H9 (cell line): ENCODE measurements at regions not wholly inside any gene's neighbourhood (a gene's known extent, or its start where the extent isn't known, plus 50 kb on each side); places are given as distances from the start of the nearest gene placed in this dataset.

Source experiments
- DNase-seq: peaks from one replicate; pipeline ENCODE4 v3.0.0-alpha.2; 2017
- H2AFZ ChIP-seq: one replicate; pipeline ENCODE4 v1.6.1; 2013; ENCODE audit warnings: mild to moderate bottlenecking, low read length, control low read depth, moderate library complexity
- H2AK5ac ChIP-seq: 2 replicates; pipeline ENCODE4 v1.6.1; 2013; ENCODE audit warnings: low read length, control low read depth, mixed read lengths; ENCODE audit not compliant: insufficient read length
- H2BK120ac ChIP-seq: one replicate; pipeline ENCODE4 v1.6.1; 2013; ENCODE audit warnings: low read depth, mild to moderate bottlenecking, low read length, control low read depth, inconsistent platforms; ENCODE audit not compliant: poor library complexity, severe bottlenecking
- H2BK12ac ChIP-seq: 2 replicates; pipeline ENCODE4 v1.6.1; 2013; ENCODE audit warnings: low read length, control low read depth, mixed read lengths, low read depth; ENCODE audit not compliant: insufficient read length
- H2BK15ac ChIP-seq: 2 replicates; pipeline ENCODE4 v1.6.1; 2013; ENCODE audit warnings: low read depth, low read length, control low read depth
- H2BK20ac ChIP-seq: one replicate; pipeline ENCODE4 v1.6.1; 2013; ENCODE audit warnings: low read depth, mild to moderate bottlenecking, low read length, control low read depth, inconsistent platforms; ENCODE audit not compliant: poor library complexity, severe bottlenecking
- H2BK5ac ChIP-seq: 2 replicates; pipeline ENCODE4 v1.6.1; 2013; ENCODE audit warnings: low read length, control low read depth, mixed read lengths; ENCODE audit not compliant: insufficient read length
- H3K14ac ChIP-seq: 2 replicates; pipeline ENCODE4 v1.6.1; 2013; ENCODE audit warnings: low read length, control low read depth; ENCODE audit not compliant: insufficient read depth
- H3K18ac ChIP-seq: 2 replicates; pipeline ENCODE4 v1.6.1; 2013; ENCODE audit warnings: low read depth, mild to moderate bottlenecking, mixed read lengths, low read length, control low read depth; ENCODE audit not compliant: insufficient read length
- H3K23ac ChIP-seq: 2 replicates; pipeline ENCODE4 v1.6.1; 2013; ENCODE audit warnings: low read length, control low read depth, mixed read lengths, low read depth; ENCODE audit not compliant: insufficient read length
- H3K23me2 ChIP-seq: 2 replicates; pipeline ENCODE4 v1.6.1; 2013; ENCODE audit warnings: low read depth, mild to moderate bottlenecking, mixed read lengths, low read length, control low read depth; ENCODE audit not compliant: insufficient read length, poor library complexity, severe bottlenecking
- H3K27ac ChIP-seq: 2 replicates; pipeline ENCODE4 v1.5.1; 2013; ENCODE audit warnings: low read length, control low read depth, mixed read lengths, low read depth; ENCODE audit not compliant: insufficient read length
- H3K27me3 ChIP-seq: 2 replicates; pipeline ENCODE4 v1.6.1; 2013; ENCODE audit warnings: low read length, control low read depth, inconsistent platforms; ENCODE audit not compliant: insufficient read depth
- H3K4ac ChIP-seq: 2 replicates; pipeline ENCODE4 v1.6.1; 2013; ENCODE audit warnings: low read depth, mild to moderate bottlenecking, control low read depth, inconsistent platforms, low read length, moderate library complexity
- H3K4me1 ChIP-seq: 2 replicates; pipeline ENCODE4 v1.6.1; 2013; ENCODE audit warnings: low read length, control low read depth, inconsistent platforms; ENCODE audit not compliant: insufficient read depth
- H3K4me2 ChIP-seq: 2 replicates; pipeline ENCODE4 v1.6.1; 2013; ENCODE audit warnings: low read length, control low read depth, mixed read lengths; ENCODE audit not compliant: insufficient read length, insufficient read depth
- H3K56ac ChIP-seq: 2 replicates; pipeline ENCODE4 v1.6.1; 2013; ENCODE audit warnings: low read depth, mild to moderate bottlenecking, mixed read lengths, low read length, control low read depth; ENCODE audit not compliant: insufficient read length
- H3K79me1 ChIP-seq: 2 replicates; pipeline ENCODE4 v1.6.1; 2013; ENCODE audit warnings: low read depth, mild to moderate bottlenecking, moderate library complexity, low read length, control low read depth, inconsistent platforms; ENCODE audit not compliant: insufficient read depth, poor library complexity, severe bottlenecking
- H3K79me2 ChIP-seq: 2 replicates; pipeline ENCODE4 v1.6.1; 2013; ENCODE audit warnings: low read length, control low read depth, inconsistent platforms; ENCODE audit not compliant: insufficient read depth
- H3K9ac ChIP-seq: 2 replicates; pipeline ENCODE4 v1.6.1; 2013; ENCODE audit warnings: low read length, control low read depth, mixed read lengths; ENCODE audit not compliant: insufficient read length; ENCODE audit errors: extremely low read depth
- H3K9me3 ChIP-seq: one replicate; pipeline ENCODE4 v1.6.1; 2013; ENCODE audit warnings: low read depth, low read length, inconsistent platforms; ENCODE audit not compliant: control insufficient read depth
- H3T11ph ChIP-seq: one replicate; pipeline ENCODE4 v1.6.1; 2013; ENCODE audit warnings: mild to moderate bottlenecking, low read length, control low read depth, inconsistent platforms
- H4K20me1 ChIP-seq: one replicate; pipeline ENCODE4 v1.6.1; 2013; ENCODE audit not compliant: control insufficient read depth, insufficient read length, insufficient read depth
- H4K5ac ChIP-seq: 2 replicates; pipeline ENCODE4 v1.6.1; 2013; ENCODE audit warnings: low read depth, mild to moderate bottlenecking, mixed read lengths, low read length, control low read depth; ENCODE audit not compliant: insufficient read length
- H4K8ac ChIP-seq: replicated peaks from 2 replicates; pipeline ENCODE4 v1.6.1; 2013; ENCODE audit warnings: low read length, control low read depth, mixed read lengths, low read depth; ENCODE audit not compliant: insufficient read length
- H4K91ac ChIP-seq: 2 replicates; pipeline ENCODE4 v1.6.1; 2013; ENCODE audit warnings: low read depth, mild to moderate bottlenecking, moderate library complexity, mixed read lengths, low read length, control low read depth; ENCODE audit not compliant: insufficient read length
- H3K27ac Mint-ChIP-seq, 3 experiments: 2 replicates in 2 of 3; 3 replicates in 1 of 3; pipeline ENCODE4 v1.8.0; 2020 to 2021; ENCODE audit warnings: mixed read lengths in 3 of 3, mild to moderate bottlenecking in 1 of 3, moderate library complexity in 1 of 3
- H3K27me3 Mint-ChIP-seq: 2 replicates; pipeline ENCODE4 v1.8.0; 2021; ENCODE audit warnings: low read depth, mild to moderate bottlenecking, moderate library complexity, mixed read lengths
- H3K36me3 Mint-ChIP-seq, 3 experiments: 2 replicates in 2 of 3; 3 replicates in 1 of 3; pipeline ENCODE4 v1.8.0; 2020 to 2021; ENCODE audit warnings: low read depth in 3 of 3, mixed read lengths in 3 of 3; ENCODE audit not compliant: insufficient read depth in 1 of 3
- H3K4me1 Mint-ChIP-seq, 2 experiments: 2 replicates each; pipeline ENCODE4 v1.8.0; 2020; ENCODE audit warnings: mixed read lengths in 2 of 2
- H3K4me3 Mint-ChIP-seq, 2 experiments: 2 replicates in 1 of 2; 3 replicates in 1 of 2; pipeline ENCODE4 v1.8.0; 2020 to 2021; ENCODE audit warnings: mild to moderate bottlenecking in 2 of 2, mixed read lengths in 2 of 2, moderate library complexity in 1 of 2
- H3K9me3 Mint-ChIP-seq, 2 experiments: 2 replicates in 1 of 2; 3 replicates in 1 of 2; pipeline ENCODE4 v1.8.0; 2020; ENCODE audit warnings: mild to moderate bottlenecking in 2 of 2, mixed read lengths in 2 of 2, moderate library complexity in 1 of 2
- WGBS: extraction: QIAGEN DNeasy Blood & Tissue Kit; methylation state at CpG from one replicate; pipeline ENCODE4 v1.1.7; 2013; ENCODE audit warnings: missing lambda C conversion rate, low lambda C conversion rate, mixed read lengths; ENCODE audit not compliant: insufficient read length; ENCODE audit errors: extremely low coverage; 5-methylcytosine and 5-hydroxymethylcytosine counted together
- TF ChIP-seq, protein P1 (sequence below): fragments of 200-600 bp; sonication (generic); conservative IDR thresholded peaks from 3 replicates; pipeline ENCODE4 v1.8.0; 2021; ENCODE audit warnings: antibody characterized with exemption, mild to moderate bottlenecking

DNA sequence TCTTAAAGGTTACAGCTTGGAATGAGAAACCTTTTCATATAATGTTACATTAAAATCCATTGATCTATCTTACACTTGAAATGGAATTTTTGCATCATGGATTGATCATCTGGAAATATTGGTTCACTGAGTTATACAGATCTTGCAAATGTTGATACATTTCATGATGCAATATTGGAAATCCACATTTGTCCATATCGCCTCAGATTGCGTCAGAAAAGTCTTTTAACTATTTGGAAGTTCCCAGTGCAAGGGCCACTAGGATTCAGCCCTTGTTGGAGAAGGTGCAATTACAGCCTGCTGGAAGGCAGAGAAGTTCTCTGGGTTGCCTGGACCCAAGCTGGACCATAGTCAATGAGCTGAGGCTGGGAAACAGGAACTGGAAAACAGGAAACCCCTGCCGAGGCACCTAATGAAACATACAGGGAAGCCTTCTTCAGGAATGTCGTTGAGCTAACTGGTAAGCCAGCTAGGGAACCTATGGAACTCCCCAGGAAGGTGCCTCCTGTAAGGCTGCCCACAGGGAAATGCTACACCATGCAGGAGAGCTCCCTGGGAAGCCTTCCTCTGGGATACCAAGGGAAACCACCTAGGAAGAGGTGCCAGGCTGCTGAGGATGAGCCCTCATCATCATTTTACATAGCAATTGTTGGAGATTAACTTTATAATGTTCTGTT, 600.4 kb upstream of the CADM1 start:
- H3K79me2 ChIP-seq = no peaks in the 10 kb centered on the region
- H3K4me1 ChIP-seq = no peaks in the 10 kb centered on the region
- no peak overlapping the region for H3K9ac ChIP-seq
- H2BK20ac ChIP-seq = no peak overlapping the region
- no peak overlapping the region for H3K4ac ChIP-seq
- no peaks in the 10 kb centered on the region for H4K20me1 ChIP-seq
- no peak overlapping the region for H2AFZ ChIP-seq
- H2BK5ac ChIP-seq = no peak overlapping the region
- peaks cover 9 to 11% of the 10 kb centered on the region in 2 experiments for H3K4me1 Mint-ChIP-seq
- TF ChIP-seq, protein P1, sequence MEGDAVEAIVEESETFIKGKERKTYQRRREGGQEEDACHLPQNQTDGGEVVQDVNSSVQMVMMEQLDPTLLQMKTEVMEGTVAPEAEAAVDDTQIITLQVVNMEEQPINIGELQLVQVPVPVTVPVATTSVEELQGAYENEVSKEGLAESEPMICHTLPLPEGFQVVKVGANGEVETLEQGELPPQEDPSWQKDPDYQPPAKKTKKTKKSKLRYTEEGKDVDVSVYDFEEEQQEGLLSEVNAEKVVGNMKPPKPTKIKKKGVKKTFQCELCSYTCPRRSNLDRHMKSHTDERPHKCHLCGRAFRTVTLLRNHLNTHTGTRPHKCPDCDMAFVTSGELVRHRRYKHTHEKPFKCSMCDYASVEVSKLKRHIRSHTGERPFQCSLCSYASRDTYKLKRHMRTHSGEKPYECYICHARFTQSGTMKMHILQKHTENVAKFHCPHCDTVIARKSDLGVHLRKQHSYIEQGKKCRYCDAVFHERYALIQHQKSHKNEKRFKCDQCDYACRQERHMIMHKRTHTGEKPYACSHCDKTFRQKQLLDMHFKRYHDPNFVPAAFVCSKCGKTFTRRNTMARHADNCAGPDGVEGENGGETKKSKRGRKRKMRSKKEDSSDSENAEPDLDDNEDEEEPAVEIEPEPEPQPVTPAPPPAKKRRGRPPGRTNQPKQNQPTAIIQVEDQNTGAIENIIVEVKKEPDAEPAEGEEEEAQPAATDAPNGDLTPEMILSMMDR = no peak
- H4K8ac ChIP-seq = no peak overlapping the region
- H3K36me3 Mint-ChIP-seq = no peaks in the 10 kb centered on the region
- no peak overlapping the region for H2BK15ac ChIP-seq
- no peak overlapping the region for H3K14ac ChIP-seq
- H4K5ac ChIP-seq = no peak overlapping the region
- H3K4me3 Mint-ChIP-seq = no peak overlapping the region
- no peaks in the 10 kb centered on the region for H3K9me3 ChIP-seq
- peaks cover 40% of the 10 kb centered on the region; the same call in 1 of the 2 replicates for H3K27me3 ChIP-seq
- no peak for DNase-seq
- H3K27ac Mint-ChIP-seq = no peak overlapping the region
- H3K23ac ChIP-seq = no peak overlapping the region
- no peaks in the 10 kb centered on the region for H3K9me3 Mint-ChIP-seq
- H2BK12ac ChIP-seq = no peak overlapping the region
- no peak overlapping the region for H2AK5ac ChIP-seq
- H3K79me1 ChIP-seq = no peaks in the 10 kb centered on the region
- peaks cover 98% of the 10 kb centered on the region for H3K27me3 Mint-ChIP-seq
- no peak overlapping the region for H3T11ph ChIP-seq
- H3K23me2 ChIP-seq = no peaks in the 10 kb centered on the region
- H3K56ac ChIP-seq = no peak overlapping the region
- no CpG with 5 or more reads among the region's 4 CpGs for WGBS
- no peak overlapping the region for H3K18ac ChIP-seq
- no peak overlapping the region for H3K4me2 ChIP-seq
- H2BK120ac ChIP-seq = no peak overlapping the region
- no peak overlapping the region for H4K91ac ChIP-seq
- no peak overlapping the region for H3K27ac ChIP-seq
